GM19397 (cell line): ENCODE measurements at regions not wholly inside any gene's neighbourhood (a gene's known extent, or its start where the extent isn't known, plus 50 kb on each side); places are given as distances from the start of the nearest gene placed in this dataset.
"Not testable (repeated sequence)": the region's sequence is repeated elsewhere in the genome, so short reads cannot be mapped to it uniquely, and the experiment has no call there.

Source experiments
- ATAC-seq: cut with Tn5 transposase; IDR thresholded peaks from one replicate; pipeline ENCODE4 v1.9.1; 2021; ENCODE audit warnings: mild to moderate bottlenecking, moderate library complexity; ENCODE audit not compliant: unreplicated experiment

DNA sequence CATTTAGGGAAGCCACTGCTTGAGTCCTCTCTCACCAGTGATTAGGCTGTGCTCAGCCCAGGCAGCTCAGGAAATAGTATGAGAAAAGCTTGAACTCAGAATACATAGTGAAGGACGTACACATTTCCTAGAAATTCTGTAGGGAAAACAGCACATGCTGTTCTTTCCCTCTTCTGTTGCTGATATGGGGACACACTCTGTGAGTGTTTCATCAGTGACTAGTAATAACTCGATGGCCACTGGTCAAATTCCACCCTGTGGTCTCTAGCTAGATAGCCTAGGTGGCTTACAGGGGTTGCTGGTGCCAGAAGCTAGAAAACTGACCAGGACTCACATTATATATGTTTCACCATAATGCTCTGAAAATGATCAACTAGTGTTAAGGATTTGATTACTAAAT, 259.8 kb upstream of the SOX4 start:
- no peak for ATAC-seq

DNA sequence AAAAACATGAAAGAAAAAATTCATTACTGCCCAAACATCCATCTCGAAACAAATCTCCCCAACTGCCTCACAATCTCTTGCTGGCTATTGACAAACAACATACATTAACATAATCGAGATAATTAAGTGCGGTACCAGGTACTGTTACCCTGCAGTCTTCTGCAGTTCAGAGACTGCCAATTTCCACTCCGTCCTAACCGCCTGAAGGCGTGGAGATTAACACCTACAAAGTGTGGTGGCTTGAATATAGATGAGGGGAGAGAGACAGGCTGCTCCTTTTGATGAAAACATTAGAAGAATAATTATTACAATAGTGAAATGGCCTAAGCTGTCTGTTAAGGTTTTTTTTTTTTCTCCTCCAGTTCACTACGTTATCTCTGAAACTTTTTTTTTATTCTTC, 258.9 kb upstream of the SOX4 start:
- no peak for ATAC-seq

DNA sequence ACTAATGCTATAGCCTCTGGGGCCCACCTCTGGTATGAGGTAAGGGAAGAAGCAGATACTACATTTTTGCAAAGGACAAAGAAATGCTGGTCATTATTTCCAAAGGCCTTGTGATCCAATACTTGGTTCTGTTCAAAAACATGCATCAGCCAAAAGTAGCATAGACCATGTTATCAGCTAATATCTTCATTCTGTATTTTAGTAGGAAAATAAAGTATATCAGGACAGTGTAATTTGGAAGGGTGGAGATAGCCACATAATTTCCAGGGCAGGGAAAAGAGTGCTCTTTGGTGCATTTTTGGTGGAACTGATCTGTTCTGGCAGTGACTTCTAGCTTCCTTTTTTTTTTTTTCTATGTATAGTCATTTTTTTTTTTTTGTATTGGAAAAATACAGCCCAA, 258.0 kb upstream of the SOX4 start:
- no peak for ATAC-seq

DNA sequence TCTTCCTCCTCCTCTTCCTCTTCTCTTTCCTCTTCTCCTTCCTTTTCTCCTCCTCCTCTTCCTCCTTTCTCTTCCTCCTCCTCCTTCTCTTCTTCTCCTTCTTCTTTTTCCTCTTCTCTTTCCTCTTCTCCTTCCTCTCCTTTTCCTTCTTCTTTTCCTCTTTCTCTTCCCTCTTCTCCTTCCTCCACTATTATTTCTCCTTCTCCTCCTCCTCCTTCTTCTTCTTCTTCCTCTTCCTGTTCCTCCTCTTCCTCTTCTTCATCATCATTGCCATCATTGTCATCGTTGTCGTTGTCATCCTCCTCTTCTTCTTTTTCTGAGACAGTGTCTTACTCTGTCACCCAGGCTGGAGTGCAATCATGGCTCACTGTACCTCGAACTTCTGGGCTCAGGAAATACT, 256.3 kb upstream of the SOX4 start:
- no peak for ATAC-seq

DNA sequence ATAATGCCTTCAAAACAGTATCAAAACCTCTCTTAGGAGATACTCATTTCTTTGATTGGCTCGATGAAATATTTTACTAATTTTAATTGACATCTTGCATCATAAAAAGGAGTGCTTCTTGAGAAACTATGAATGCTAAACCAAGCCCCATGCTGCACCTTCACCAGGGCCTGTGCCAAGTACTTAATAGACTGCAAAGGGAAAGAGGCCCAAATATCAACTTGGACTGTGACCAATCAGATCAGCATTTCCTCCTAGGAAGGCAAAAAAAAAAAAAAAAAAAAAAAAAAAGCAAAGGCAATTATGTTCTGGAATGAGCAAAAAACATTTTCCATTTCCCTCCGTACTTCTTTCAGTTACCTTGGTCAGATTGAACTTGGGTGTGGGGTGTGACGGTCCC, 253.0 kb upstream of the SOX4 start:
- ATAC-seq = no peak

DNA sequence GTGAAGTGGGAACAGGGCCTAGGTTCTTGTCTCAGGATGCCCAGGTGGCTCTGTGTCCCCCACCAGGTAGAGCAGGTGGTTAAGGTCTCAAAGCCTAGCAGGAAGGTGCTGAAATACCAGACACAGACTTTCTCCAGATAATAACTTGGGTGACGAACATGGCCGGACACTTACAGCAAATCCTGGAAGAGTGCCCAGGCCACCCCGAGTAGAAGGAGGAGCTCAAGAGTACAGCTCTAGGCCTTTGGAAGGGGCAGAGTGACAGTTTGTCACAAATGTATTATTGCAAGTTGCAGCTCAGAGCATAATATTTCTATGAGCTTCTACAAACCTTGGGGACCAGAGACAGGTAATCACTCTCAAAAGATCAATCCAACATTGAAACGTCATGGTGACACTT, 251.6 kb upstream of the SOX4 start:
- no peak for ATAC-seq

DNA sequence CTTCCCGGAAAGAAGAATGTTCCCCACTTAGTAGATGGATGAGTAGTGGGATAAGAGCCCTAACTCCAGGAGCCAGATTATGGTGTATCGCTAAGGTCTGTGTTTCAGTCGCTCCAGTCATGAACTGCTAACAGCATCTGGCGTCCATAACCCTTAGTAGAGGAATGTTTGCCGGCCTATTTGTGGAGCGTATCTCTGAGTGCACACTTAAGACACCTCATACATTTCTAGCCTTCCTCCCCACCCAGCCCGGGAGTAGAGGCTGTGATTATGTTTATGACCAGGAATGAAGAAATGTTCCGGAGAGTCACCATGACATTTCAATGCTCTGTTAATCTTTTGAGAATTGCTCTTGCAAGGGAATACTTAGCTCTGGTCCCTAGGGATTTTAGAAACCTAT, 251.1 kb upstream of the SOX4 start:
- no peak for ATAC-seq

DNA sequence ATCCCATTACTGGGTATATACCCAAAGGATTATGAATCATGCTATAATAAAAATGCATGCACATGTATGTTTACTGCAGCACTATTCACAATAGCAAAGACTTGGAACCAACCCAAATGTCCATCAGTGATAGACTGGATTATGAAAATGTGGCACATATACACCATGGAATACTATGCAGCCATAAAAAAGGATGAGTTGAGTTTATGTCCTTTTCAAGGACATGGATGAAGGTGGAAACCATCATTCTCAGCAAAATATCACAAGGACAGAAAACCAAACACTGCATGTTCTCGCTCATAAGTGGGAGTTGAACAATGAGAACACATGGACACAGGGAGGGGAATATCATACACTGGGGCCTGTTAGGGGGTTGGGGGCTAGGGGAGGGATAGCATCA, 247.8 kb upstream of the SOX4 start:
- ATAC-seq = not testable (repeated sequence)

DNA sequence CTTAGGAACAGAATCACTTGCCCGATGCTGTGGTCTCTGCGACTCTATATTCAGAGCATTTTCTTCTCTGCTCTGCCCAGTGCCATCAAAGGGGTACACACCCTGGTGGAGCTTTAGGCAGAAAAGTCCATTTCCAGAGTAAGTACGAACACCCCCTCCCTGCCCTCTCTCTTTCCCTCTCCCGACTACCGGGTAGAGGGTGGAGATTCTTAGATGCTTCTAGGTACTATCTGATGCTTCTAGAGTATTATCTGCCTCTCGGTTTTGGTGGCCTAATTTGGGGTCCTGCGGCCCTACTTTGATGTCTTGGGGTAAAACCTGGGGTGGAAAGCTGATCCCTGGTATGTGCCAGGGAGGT, 245.4 kb upstream of the SOX4 start:
- ATAC-seq = no peak

DNA sequence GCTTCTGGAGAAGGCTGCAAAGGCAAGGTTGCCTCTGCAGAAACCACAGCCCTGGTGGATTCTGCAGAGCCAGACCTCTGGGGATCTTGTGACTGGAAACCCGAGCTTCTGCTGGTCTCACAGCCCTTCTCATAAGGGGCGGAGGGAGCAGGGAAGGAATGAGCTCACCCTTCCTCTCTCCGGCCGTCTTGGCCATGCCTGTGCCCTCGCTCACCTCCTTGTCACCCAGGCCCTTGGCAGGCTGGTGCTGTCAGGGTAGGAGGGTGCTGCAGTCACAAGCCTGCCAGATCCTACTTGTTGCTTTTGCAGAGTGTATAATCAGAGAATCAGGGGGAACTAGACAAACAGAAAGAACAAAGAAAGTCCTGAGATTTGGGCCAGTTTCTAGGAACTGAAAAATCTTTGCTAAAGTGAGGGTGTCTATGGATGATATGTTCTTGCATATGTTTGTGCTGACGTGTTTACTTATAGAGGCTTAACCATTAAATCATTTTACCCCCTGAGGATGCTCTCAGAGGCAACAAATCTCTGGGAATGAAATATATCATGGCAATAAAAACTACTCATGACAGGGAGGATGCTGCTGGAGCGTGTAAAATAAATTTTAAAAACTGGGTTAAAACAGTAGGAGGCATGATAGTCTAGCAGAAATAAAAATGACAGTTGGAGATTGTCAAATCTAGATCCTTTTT, 244.9 kb upstream of the SOX4 start:
- ATAC-seq = no peak

DNA sequence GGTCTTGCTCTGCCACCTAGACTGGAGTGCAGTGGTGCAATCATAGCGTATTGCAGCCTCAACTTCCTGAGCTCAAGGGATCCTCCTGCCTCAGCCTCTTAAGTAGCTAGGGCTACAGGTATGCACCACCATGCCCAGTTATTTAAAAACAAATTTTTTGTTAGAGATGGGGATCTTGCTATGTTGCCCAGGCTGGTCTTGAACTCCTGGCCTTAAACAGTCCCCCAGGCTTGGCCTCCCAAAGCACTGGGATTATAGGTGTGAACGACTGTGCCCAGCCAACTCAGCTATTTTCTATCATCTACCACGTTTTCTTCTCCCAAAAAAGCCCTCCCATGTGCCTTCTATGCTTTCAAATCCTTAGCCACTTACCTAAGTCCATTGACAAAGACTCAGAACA, 243.7 kb upstream of the SOX4 start:
- no peak for ATAC-seq

DNA sequence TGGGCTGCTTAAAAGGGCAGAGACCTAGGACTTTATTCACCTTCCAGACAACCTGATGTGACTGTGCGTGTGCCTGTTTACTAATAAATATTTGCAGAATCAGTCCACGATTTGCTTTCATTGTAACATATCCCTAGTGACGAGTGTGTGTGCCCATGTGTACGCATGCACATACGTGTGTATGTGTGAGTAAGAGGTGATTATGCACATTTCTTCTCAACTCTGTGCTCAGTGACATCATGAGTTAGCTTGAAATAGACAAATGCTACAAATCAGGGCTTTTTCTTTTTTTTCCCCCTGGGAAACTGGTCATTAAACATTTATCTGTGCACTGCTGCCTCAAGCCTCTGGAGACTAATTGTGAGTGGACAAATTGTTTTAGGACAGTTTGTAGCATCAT, 242.6 kb upstream of the SOX4 start:
- no peak for ATAC-seq

DNA sequence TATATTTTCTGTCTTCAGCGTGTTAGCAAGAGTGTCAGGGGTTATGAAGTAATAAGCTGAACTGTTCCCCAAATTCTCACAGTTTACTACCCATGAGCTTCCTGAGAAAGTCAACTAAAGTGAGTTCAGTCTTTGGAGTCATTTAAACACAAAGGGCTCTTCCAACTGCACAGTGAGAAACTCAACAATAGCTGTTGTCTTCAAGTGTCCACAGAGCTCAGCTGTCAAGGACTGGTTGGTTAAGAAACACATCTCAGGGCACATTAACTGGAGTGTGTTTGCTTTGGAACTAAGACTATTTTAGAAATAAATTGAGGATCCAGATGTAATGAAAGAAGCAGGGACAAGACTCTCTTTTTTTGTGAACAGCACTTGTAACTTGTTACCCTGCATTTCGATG, 241.4 kb upstream of the SOX4 start:
- ATAC-seq = no peak

DNA sequence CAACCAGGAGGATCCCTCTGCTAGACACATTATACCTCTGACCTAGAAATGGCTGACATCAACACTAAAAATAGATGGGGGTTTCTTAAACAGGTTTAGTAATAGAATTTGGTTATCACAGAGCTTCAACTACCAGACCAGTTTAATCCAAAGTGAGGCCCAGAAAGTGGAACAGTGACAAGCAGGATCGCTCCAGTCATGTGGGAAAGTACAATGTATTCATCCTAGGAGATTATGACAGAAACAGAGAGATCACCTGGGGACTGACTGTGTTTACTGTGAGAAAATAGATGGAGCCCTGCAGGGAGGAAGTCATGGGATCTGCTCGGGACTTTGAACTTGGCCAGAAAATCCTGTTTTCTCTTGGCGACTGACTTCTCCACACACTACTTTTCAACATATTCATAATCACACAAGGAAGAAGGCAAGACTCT, 238.7 kb upstream of the SOX4 start:
- ATAC-seq = no peak

DNA sequence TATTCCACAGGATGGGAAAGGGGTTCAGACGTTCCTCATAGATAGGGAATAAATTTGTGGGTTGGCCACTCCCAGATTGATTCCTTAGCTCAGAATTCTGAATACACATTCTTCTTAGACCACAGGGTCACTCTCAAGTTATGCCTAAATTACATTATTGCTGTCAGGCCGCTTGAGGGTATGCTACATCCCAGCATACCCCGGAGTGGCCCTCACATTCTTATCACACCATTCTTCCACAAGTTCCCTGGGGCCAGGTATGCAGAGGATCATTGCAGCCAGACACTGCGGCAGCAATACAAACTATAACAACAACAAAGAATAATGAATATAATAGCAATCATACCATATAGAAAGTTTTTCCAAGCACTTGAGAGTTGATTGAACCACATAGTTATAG, 237.9 kb upstream of the SOX4 start:
- ATAC-seq = no peak

DNA sequence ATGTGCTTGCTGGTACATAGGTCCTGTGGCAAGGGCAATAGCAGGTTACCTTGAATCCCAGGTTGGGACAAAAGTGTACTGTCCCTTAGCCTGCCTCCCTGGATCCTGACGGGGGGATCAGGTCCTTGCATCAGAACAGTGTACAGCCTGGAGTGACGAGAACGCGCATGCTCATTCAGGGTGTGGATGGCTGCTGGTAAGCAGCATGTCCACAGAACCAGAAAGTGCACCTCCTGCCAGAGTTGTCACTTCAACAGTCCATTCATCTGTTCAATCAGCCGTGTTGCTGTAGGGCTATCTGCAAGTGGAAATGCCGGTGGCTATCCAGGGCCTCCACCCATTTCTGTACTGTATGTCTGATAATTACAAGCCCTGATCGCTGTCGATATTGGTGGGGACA, 236.3 kb upstream of the SOX4 start:
- ATAC-seq = no peak

DNA sequence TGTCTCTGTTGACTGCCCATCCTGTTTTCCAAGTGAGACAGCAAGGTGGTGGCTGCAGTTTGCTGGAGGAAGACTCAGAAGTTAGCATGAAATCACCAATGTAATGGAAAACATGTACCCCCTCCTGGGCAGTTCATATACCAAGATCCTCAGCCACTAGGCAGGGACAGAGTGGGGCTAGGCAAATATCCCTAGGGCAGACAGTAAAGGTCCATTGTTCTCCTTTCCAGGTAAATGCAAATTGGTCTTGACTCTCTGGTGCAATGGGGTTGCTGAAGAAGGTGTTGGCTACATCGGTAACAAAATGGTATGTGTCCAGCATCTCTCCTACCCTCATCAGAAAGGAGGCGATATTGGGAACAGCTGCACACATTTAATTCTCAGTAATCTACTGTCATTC, 233.6 kb upstream of the SOX4 start:
- no peak for ATAC-seq

DNA sequence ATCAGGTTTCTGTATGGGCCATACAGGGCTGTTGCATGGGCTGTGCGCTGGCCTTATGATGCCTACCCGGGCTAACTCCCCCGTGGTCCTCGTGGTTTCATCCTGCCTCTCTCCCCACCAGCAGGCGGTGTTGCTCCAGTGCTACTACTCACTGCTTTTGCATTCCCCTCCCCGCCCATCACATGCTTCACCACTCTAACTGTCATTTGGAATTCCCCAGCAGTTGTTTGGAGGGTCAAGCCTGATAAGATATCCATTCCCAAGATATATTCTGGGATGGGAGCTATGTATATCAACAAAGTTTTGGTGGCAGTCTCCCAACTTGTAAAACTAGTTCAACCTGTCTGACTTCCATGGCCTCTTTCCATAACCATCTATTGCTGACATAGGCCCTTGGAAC, 233.2 kb upstream of the SOX4 start:
- no peak for ATAC-seq

DNA sequence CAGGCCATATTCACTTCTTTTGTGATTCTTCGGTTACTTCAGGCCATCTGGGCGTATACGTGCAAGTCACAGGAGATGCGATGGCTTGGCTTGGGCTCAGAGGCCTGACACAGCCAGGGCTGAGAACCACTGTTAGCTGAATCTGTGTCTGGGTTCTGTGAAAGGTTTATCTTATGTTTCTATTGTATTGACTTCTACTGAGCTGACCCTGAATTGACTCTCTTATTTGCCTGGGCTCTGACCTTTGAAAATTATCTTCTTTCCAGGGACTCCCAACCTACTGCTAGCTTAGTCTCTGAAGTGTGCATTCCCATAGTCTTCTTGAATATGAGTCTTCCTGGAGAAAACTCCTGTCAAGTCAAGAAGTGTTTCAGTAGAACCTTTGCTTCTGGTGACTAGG, 226.4 kb upstream of the SOX4 start:
- no peak for ATAC-seq

DNA sequence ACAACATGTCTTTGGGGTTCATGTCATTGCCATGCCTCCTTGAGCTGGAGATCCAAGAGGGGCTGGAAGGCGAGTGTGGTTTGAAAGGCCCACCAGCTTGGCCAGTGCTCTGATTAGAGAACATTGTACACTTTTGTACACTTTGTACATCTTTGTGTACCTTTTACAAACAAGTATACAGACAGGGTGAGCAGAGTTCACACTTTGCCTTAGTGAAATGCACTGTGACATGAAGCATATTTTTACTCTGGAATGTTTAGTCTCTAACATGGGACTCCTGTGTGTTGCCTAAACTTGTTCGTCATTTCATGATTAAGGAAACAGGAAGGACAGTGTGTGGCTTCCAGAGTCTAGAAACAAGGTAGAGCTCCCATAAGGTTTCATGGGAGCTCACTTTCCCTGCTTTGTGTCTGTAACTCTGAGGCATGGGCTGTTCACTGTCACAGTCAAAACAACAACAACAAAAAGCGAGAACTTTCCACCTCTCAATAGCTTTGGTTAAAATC, 225.8 kb upstream of the SOX4 start:
- no peak for ATAC-seq

DNA sequence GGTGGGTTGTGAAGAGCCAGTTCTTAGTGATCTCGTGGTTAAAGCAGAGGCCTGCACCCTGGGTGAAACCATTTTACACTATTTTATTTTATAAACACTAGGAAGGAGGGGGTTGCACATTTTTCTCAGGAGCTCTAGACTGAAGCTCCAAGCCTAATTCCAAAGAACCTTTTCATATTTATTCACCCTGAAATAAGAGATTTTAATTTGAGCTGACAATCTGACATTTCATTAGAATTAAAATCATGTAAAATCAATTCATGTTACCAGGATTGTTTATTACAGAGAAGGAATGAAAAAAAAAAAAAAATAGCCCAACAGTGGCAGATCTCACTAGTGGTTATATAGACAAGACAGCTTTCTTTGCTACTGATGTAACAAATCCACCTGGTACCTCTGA, 222.5 kb upstream of the SOX4 start:
- ATAC-seq = no peak

DNA sequence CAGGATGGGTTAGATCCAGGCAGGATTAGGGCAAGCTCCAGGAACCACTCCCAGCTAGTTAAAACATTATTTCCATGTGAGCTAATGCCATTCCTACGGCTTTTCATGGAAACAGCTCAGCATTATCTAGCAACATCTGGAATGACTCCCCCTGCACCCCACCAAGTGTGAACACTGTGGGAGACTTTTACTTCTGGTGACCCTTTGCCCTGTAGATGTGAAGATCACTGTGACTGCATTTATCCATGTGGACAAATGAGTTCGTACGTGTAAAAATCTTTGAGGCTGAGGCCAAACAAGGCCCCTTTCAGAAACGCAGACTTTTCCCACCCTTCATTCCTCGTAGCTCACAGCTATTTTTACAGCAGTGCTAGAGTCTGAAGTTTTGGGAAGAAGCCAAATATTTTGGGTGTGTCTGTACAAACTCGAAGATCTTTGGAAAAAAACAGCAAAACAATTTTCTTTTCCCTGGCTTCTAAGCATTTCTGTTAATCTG, 221.8 kb upstream of the SOX4 start:
- ATAC-seq = no peak
